ENCODE measurements at regions not wholly inside any gene's neighbourhood (a gene's known extent, or its start where the extent isn't known, plus 50 kb on each side); places are given as distances from the start of the nearest gene placed in this dataset.

DNA sequence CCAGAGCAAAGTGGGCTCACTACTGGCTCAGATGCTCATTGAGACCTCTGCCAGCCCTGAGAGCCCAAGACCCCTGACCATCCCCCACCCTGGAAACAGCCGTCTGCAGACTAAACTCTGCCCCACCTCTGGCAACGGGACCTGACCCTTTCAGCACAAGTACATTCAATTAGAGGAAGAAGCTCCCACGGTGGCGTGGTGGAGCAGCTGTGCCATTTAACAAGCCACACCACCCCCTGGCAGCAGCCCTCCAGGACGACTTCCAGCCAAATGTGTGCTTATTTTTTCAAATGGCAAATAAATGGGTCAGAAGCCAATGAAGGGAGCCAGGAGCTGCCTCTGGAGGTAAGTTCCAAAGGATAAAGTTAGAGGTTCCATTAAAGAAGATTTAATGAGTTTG lies 226.7 kb downstream of the NPHP4 start:
- TF ChIP-seq, protein P1, sequence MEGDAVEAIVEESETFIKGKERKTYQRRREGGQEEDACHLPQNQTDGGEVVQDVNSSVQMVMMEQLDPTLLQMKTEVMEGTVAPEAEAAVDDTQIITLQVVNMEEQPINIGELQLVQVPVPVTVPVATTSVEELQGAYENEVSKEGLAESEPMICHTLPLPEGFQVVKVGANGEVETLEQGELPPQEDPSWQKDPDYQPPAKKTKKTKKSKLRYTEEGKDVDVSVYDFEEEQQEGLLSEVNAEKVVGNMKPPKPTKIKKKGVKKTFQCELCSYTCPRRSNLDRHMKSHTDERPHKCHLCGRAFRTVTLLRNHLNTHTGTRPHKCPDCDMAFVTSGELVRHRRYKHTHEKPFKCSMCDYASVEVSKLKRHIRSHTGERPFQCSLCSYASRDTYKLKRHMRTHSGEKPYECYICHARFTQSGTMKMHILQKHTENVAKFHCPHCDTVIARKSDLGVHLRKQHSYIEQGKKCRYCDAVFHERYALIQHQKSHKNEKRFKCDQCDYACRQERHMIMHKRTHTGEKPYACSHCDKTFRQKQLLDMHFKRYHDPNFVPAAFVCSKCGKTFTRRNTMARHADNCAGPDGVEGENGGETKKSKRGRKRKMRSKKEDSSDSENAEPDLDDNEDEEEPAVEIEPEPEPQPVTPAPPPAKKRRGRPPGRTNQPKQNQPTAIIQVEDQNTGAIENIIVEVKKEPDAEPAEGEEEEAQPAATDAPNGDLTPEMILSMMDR (IDR thresholded peaks at IDR 0.05), result no peak
- no peak for TF ChIP-seq POLR2AphosphoS5 (IDR thresholded peaks at IDR 0.05)
